ENCODE measurements at regions not wholly inside any gene's neighbourhood (a gene's known extent, or its start where the extent isn't known, plus 50 kb on each side); places are given as distances from the start of the nearest gene placed in this dataset.

DNA sequence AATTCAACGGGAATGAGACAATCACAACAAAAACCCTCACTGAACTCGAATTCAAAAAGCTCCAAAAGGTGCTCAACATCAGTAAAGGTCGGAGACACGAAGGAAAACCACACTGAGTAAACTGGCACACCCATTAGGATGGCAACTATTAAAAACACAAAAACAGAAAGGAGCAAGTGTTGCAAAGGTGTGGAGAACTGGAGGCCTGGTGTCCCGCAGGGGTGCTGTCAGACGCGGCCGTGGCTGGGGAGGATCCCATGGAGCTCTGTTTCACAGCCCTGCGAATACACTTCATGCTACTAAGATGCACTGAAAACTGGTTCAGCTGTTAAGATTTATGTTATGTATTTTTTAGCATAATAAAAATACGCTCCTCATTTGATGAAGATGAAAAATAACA, 730.6 kb downstream of the GALR1 start:
- no peaks in the 10 kb centered on the region for H3K4me1 ChIP-seq (ENCODE audit: control insufficient read depth, extremely low read depth, insufficient read depth, low read length)
- H3K27ac ChIP-seq (ENCODE audit: insufficient read depth, low read length), result no peak overlapping the region
- H4K20me1 ChIP-seq (ENCODE audit: control insufficient read depth, extremely low read depth, insufficient read depth, low read length), result no peaks in the 10 kb centered on the region
- no peaks in the 10 kb centered on the region for H3K36me3 ChIP-seq (ENCODE audit: control insufficient read depth, insufficient read depth, low read length)
- no peaks in the 10 kb centered on the region for H3K27me3 ChIP-seq (ENCODE audit: control insufficient read depth, insufficient read depth, low read length)
- TF ChIP-seq EZH2 (IDR thresholded peaks at IDR 0.05; ENCODE audit: low read length, missing control alignments), result no peak
- TF ChIP-seq, protein P1, sequence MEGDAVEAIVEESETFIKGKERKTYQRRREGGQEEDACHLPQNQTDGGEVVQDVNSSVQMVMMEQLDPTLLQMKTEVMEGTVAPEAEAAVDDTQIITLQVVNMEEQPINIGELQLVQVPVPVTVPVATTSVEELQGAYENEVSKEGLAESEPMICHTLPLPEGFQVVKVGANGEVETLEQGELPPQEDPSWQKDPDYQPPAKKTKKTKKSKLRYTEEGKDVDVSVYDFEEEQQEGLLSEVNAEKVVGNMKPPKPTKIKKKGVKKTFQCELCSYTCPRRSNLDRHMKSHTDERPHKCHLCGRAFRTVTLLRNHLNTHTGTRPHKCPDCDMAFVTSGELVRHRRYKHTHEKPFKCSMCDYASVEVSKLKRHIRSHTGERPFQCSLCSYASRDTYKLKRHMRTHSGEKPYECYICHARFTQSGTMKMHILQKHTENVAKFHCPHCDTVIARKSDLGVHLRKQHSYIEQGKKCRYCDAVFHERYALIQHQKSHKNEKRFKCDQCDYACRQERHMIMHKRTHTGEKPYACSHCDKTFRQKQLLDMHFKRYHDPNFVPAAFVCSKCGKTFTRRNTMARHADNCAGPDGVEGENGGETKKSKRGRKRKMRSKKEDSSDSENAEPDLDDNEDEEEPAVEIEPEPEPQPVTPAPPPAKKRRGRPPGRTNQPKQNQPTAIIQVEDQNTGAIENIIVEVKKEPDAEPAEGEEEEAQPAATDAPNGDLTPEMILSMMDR (conservative IDR thresholded peaks at IDR 0.05 in 1 of 2, IDR thresholded peaks at IDR 0.05 in 1 of 2; ENCODE audit: low read depth in 1 of 2, low read length in 2 of 2), result no peak
- H3K9me3 ChIP-seq (ENCODE audit: control insufficient read depth, insufficient read depth, low read depth, low read length), result no peaks in the 10 kb centered on the region
- H3K4me2 ChIP-seq (ENCODE audit: extremely low read depth, insufficient read depth, low read length), result no peak overlapping the region
- no peak overlapping the region for H3K9ac ChIP-seq (ENCODE audit: insufficient read depth, low read length)
- no peaks in the 10 kb centered on the region for H3K79me2 ChIP-seq (ENCODE audit: control insufficient read depth, insufficient read depth, low read length)
- H2AFZ ChIP-seq (ENCODE audit: low read length), result no peak overlapping the region
- DNase-seq (ENCODE audit: low read depth in 2 of 2), result no peak
- H3K4me3 ChIP-seq (replicated peaks in 1 of 4; ENCODE audit: control extremely low read depth in 1 of 4, insufficient read depth in 1 of 4, low read depth in 3 of 4, low read length in 4 of 4), result no peak overlapping the region

DNA sequence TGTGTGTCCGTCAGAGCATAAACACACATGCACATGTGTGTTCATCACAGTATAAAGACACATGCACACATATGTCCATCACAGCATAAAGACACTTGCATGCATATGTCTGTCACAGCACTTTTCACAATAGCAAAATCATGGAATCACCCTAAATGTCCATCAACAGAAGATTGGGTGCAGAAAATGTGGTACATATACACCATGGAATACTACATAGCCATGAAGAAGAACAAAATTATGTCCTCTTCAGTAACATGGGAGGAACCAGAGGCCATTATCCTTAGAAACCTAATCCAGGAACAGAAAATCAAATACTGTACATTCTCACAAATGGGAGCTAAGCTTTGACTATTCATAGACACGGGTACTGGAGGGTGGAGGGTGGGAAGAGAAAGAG, 732.2 kb downstream of the GALR1 start:
- Histone ChIP-seq H3K27me3 (ENCODE audit: control insufficient read depth, insufficient read depth, low read length) (no peaks in the 10 kb centered on the region), H3K36me3 (ENCODE audit: control insufficient read depth, insufficient read depth, low read length) (no peaks in the 10 kb centered on the region)
- TF ChIP-seq, protein P1 (conservative IDR thresholded peaks at IDR 0.05 in 1 of 2, IDR thresholded peaks at IDR 0.05 in 1 of 2; ENCODE audit: low read depth in 1 of 2, low read length in 2 of 2), result no peak
- TF ChIP-seq EZH2 (IDR thresholded peaks at IDR 0.05; ENCODE audit: low read length, missing control alignments), result no peak

DNA sequence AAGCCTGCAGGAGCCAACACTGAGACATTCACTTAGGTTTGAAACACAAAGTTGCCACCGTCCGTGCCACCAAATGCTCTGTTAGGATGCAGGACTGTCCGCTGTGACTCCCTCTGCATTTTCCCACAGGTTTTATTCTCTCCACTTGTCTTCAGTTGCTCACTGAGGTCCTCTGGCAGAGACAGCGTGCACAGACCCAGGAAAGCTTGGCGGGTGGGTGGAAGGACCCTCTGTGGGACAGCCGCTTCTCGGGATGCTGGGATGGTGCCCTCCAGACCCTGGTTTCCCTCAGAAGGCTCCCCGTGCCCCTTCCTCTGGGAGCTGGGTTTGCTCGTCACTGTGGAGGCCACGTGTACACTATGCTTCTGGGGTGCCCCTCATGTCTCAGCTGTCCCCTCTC, 733.6 kb downstream of the GALR1 start:
- Histone ChIP-seq H3K4me2 (ENCODE audit: extremely low read depth, insufficient read depth, low read length) (no peak overlapping the region), H2AFZ (ENCODE audit: low read length) (no peak overlapping the region), H3K36me3 (ENCODE audit: control insufficient read depth, insufficient read depth, low read length) (no peaks in the 10 kb centered on the region), H3K79me2 (ENCODE audit: control insufficient read depth, insufficient read depth, low read length) (no peaks in the 10 kb centered on the region), H4K20me1 (ENCODE audit: control insufficient read depth, extremely low read depth, insufficient read depth, low read length) (no peaks in the 10 kb centered on the region), H3K27ac (ENCODE audit: insufficient read depth, low read length) (no peak overlapping the region), H3K9me3 (ENCODE audit: control insufficient read depth, insufficient read depth, low read depth, low read length) (no peaks in the 10 kb centered on the region), H3K9ac (ENCODE audit: insufficient read depth, low read length) (no peak overlapping the region), H3K27me3 (ENCODE audit: control insufficient read depth, insufficient read depth, low read length) (no peaks in the 10 kb centered on the region), H3K4me1 (ENCODE audit: control insufficient read depth, extremely low read depth, insufficient read depth, low read length) (no peaks in the 10 kb centered on the region), H3K4me3 (replicated peaks in 1 of 4; ENCODE audit: control extremely low read depth in 1 of 4, insufficient read depth in 1 of 4, low read depth in 3 of 4, low read length in 4 of 4) (no peak overlapping the region)
- DNase-seq (ENCODE audit: low read depth in 2 of 2), result no peak
- no peak for TF ChIP-seq EZH2 (IDR thresholded peaks at IDR 0.05; ENCODE audit: low read length, missing control alignments)
- TF ChIP-seq, protein P1 (conservative IDR thresholded peaks at IDR 0.05 in 1 of 2, IDR thresholded peaks at IDR 0.05 in 1 of 2; ENCODE audit: low read depth in 1 of 2, low read length in 2 of 2), result no peak

More for the DNA sequence above, 732.2 kb downstream of the GALR1 start:
- no peaks in the 10 kb centered on the region for H3K4me1 ChIP-seq (ENCODE audit: control insufficient read depth, extremely low read depth, insufficient read depth, low read length)
- H4K20me1 ChIP-seq (ENCODE audit: control insufficient read depth, extremely low read depth, insufficient read depth, low read length), result no peaks in the 10 kb centered on the region
- H2AFZ ChIP-seq (ENCODE audit: low read length), result no peak overlapping the region
- H3K9me3 ChIP-seq (ENCODE audit: control insufficient read depth, insufficient read depth, low read depth, low read length), result no peaks in the 10 kb centered on the region
- H3K4me2 ChIP-seq (ENCODE audit: extremely low read depth, insufficient read depth, low read length), result no peak overlapping the region
- no peak overlapping the region for H3K27ac ChIP-seq (ENCODE audit: insufficient read depth, low read length)
- H3K79me2 ChIP-seq (ENCODE audit: control insufficient read depth, insufficient read depth, low read length), result no peaks in the 10 kb centered on the region
- DNase-seq (ENCODE audit: low read depth in 2 of 2), result no peak
- H3K9ac ChIP-seq (ENCODE audit: insufficient read depth, low read length), result no peak overlapping the region
- no peak overlapping the region for H3K4me3 ChIP-seq (replicated peaks in 1 of 4; ENCODE audit: control extremely low read depth in 1 of 4, insufficient read depth in 1 of 4, low read depth in 3 of 4, low read length in 4 of 4)

Measured in fibroblast of lung (primary cell).